BJ (cell line): ENCODE measurements at regions not wholly inside any gene's neighbourhood (a gene's known extent, or its start where the extent isn't known, plus 50 kb on each side); places are given as distances from the start of the nearest gene placed in this dataset.

Experiments used
- CTCF ChIA-PET: fragments of 350-600 bp; formaldehyde crosslinking; extraction: SDS; loops from one replicate; lab custom pipeline; 2021; ENCODE audit warnings: antibody characterized with exemption, inconsistent platforms; lab: Yijun Ruan, JAX
- POLR2A ChIA-PET: fragments of 300-600 bp; sonication (Branson Sonifier 250); formaldehyde crosslinking; extraction: SDS; loops from one replicate; lab custom pipeline; 2021; ENCODE audit warnings: antibody characterized with exemption; lab: Charles Lee
- DNase-seq: peaks from one replicate; pipeline ENCODE4 v3.0.0-alpha.2; 2011; ENCODE audit warnings: low read depth
- H3K27me3 ChIP-seq: 2 replicates; pipeline ENCODE4 v1.6.0; 2011; ENCODE audit warnings: low read length; ENCODE audit not compliant: control insufficient read depth, insufficient read depth
- H3K36me3 ChIP-seq: 2 replicates; pipeline ENCODE4 v1.5.1; 2011; ENCODE audit warnings: low read length; ENCODE audit not compliant: control insufficient read depth, insufficient read depth
- H3K4me3 ChIP-seq: 2 replicates; pipeline ENCODE4 v1.5.1; 2011; ENCODE audit warnings: low read depth, mild to moderate bottlenecking, control low read depth, low read length
- TF ChIP-seq, protein P1 (sequence below): IDR thresholded peaks from 2 replicates; pipeline ENCODE4 v1.5.1; 2011; ENCODE audit warnings: low read depth, mild to moderate bottlenecking, control low read depth, inconsistent platforms, low read length, moderate library complexity; ENCODE audit not compliant: insufficient read depth

GRCh38 chr1:55893155-55893554 lies 678.0 kb upstream of the USP24 start:
- TF ChIP-seq, protein P1, sequence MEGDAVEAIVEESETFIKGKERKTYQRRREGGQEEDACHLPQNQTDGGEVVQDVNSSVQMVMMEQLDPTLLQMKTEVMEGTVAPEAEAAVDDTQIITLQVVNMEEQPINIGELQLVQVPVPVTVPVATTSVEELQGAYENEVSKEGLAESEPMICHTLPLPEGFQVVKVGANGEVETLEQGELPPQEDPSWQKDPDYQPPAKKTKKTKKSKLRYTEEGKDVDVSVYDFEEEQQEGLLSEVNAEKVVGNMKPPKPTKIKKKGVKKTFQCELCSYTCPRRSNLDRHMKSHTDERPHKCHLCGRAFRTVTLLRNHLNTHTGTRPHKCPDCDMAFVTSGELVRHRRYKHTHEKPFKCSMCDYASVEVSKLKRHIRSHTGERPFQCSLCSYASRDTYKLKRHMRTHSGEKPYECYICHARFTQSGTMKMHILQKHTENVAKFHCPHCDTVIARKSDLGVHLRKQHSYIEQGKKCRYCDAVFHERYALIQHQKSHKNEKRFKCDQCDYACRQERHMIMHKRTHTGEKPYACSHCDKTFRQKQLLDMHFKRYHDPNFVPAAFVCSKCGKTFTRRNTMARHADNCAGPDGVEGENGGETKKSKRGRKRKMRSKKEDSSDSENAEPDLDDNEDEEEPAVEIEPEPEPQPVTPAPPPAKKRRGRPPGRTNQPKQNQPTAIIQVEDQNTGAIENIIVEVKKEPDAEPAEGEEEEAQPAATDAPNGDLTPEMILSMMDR: peak; percentile 22; the same call in 1 of the 2 replicates
- Histone ChIP-seq H3K27me3 (no peaks in the 10 kb centered on the region), H3K4me3 (no peak overlapping the region), H3K36me3 (no peaks in the 10 kb centered on the region)
- DNase-seq: no peak
- CTCF ChIA-PET: interaction anchor here (0.7 to 1.2 kb wide), 2 partner anchors 17 to 19 kb away, joined by 3 read pairs; no protein-coding TSS in a partner anchor
- POLR2A ChIA-PET: no interaction called here

DNA sequence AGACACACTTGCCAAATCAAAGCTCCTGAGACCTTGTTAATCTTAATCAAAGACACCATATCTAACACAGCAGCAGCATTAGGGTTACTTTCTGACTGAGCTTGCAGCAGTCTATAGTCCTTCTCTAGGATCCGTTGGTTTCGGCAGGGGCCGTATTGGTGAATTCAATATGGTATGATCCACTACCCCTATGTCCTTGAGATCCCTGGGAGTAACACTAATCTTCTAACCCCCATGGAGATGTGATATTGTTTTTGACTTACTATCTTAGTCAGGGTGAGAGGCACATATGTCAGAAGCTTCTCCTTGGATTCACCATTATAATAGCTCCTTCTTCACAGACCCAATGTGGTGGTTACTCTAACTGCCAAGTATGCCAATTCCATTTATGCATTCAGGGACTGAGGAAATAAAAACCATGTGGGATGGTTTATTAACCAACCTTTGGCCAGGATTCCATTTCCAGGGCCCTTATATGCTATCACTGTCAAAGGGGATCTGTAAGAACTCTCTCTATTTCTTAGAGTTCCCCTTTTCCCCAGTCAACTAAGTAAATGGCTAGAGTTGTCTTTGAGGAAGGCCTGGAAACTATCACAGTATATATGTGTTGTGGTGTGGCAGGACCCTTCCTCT lies 673.6 kb upstream of the USP24 start:
- POLR2A ChIA-PET: no interaction called here
- Histone ChIP-seq H3K27me3 (no peaks in the 10 kb centered on the region), H3K36me3 (no peaks in the 10 kb centered on the region), H3K4me3 (no peak overlapping the region)
- CTCF ChIA-PET: interaction anchor here (1.3 kb wide), 1 partner anchor 12 kb away, joined by 5 read pairs; no protein-coding TSS in a partner anchor
- TF ChIP-seq, protein P1: no peak
- DNase-seq: no peak

DNA sequence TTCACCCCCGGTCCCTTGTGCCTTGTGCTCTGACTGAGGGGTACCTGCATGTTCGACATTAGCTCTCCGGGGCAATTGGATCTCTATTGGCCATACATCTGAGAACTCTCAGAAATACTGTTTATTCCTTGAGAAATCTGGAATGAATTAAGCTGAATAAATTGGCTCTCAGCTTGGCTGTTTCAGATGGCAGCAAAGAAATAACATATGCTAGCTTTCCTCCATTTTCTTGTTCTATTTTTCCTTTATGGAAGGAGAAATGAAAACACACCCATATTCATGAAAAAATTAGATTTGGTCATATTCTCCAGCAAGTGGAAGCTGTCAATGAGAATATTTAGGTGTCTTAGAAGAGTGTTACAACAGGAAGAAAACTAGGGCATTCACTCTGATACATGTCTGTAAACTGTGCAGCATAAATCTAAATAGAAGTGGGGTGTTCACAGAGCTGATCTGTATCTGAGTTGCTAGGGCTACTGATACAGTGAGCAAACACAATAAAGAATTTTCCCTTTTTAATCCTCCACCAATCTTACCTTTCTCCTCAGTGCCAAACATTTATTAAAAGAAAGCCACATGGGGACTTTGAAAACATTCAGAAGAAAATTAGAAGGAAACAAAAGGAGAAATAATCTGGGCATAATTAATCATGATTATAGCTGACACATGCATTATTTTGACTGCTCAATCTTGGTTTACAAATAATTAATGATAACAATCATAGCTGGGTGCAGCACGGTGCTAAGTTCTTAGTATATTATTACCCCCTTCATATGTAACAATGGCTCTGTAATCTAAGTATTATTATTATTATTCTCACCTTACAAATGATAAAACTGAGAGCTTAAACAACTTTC lies 671.9 kb upstream of the USP24 start:
- DNase-seq: no peak
- Histone ChIP-seq H3K4me3 (no peak overlapping the region), H3K36me3 (no peaks in the 10 kb centered on the region), H3K27me3 (no peaks in the 10 kb centered on the region)
- ChIA-PET CTCF (interaction anchor here (0.6 to 1.7 kb wide), 3 partner anchors 9 to 701 kb away, joined by 3 to 5 read pairs (median 3); no protein-coding TSS in a partner anchor), POLR2A (no interaction called here)
- TF ChIP-seq, protein P1: no peak

DNA sequence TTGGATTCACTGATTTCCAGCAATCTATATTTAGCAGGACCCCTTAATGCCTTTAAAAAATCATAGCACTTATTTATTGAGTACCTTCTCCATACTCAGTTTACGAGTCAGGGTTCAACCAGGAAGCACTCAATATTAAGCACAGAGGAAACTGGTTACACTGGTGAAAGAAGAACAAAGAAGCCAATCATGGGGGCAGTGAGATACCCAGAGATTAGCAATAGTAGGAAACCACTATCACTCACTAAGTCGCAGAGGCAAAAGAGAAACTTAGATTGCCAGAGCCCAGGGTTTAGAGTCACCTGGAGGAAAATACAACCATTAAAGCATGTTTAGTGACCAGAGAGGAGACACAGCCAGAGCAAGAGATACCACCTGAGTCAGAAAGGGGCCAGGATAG lies 670.5 kb upstream of the USP24 start:
- ChIA-PET POLR2A (no interaction called here), CTCF (no interaction called here)
- Histone ChIP-seq H3K27me3 (no peaks in the 10 kb centered on the region), H3K36me3 (no peaks in the 10 kb centered on the region), H3K4me3 (no peak overlapping the region)
- TF ChIP-seq, protein P1: no peak
- no peak for DNase-seq

- CTCF ChIA-PET: no interaction called here
Observed at GRCh38 chr1:55882931-55883330, 667.8 kb upstream of the USP24 start.

More at GRCh38 chr1:55882931-55883330, 667.8 kb upstream of the USP24 start:
- DNase-seq: no peak
- H3K36me3 ChIP-seq: no peaks in the 10 kb centered on the region
- no peak overlapping the region for H3K4me3 ChIP-seq
- POLR2A ChIA-PET: no interaction called here
- no peaks in the 10 kb centered on the region for H3K27me3 ChIP-seq
- TF ChIP-seq, protein P1: no peak
